LoVo (cell line): ENCODE measurements at regions not wholly inside any gene's neighbourhood (a gene's known extent, or its start where the extent isn't known, plus 50 kb on each side); places are given as distances from the start of the nearest gene placed in this dataset.

Experiments used
- DNase-seq: peaks from one replicate; pipeline ENCODE4 v3.0.0-alpha.2; 2016; ENCODE audit warnings: low spot score

GRCh38 chr9:79780559-79780958 is 208.8 kb downstream of the TLE4 start:
- DNase-seq = no peak

GRCh38 chr9:79779901-79780300 is 208.1 kb downstream of the TLE4 start:
- DNase-seq = no peak

GRCh38 chr9:79778581-79778980 is 206.8 kb downstream of the TLE4 start:
- DNase-seq = no peak

- DNase-seq = no peak
Measured at GRCh38 chr9:79776581-79776980, 204.8 kb downstream of the TLE4 start.
